ENCODE measurements at regions not wholly inside any gene's neighbourhood (a gene's known extent, or its start where the extent isn't known, plus 50 kb on each side); places are given as distances from the start of the nearest gene placed in this dataset.

- Histone ChIP-seq H3K27me3 (ENCODE audit: control insufficient read depth in 2 of 2, insufficient read depth in 2 of 2, low read length in 2 of 2) (no peaks in the 10 kb centered on the region), H3K4me3 (no peak overlapping the region), H3K79me2 (ENCODE audit: control insufficient read depth, insufficient read depth, low read length) (no peaks in the 10 kb centered on the region), H3K9me1 (ENCODE audit: control insufficient read depth, insufficient read depth, low read length) (no peaks in the 10 kb centered on the region), H3K36me3 (ENCODE audit: control insufficient read depth, insufficient read depth, low read length) (no peaks in the 10 kb centered on the region), H3K27ac (ENCODE audit: extremely low read depth, low read depth, low read length) (no peak overlapping the region), H2AFZ (ENCODE audit: low read depth, low read length) (no peak overlapping the region), H3K9me3 (replicated peaks; ENCODE audit: control insufficient read depth, insufficient read depth, low read depth, low read length) (no peaks in the 10 kb centered on the region), H3K4me1 (replicated peaks in 1 of 2; ENCODE audit: control insufficient read depth in 2 of 2, insufficient read depth in 2 of 2, low read length in 2 of 2) (no peaks in the 10 kb centered on the region), H4K20me1 (replicated peaks; ENCODE audit: control insufficient read depth, insufficient read depth, low read length) (no peaks in the 10 kb centered on the region), H3K4me2 (ENCODE audit: insufficient read depth, low read length) (no peak overlapping the region), H3K9ac (ENCODE audit: insufficient read depth in 1 of 2, low read depth in 2 of 2, low read length in 2 of 2) (no peak overlapping the region)
- 0% methylated on average over 10 of the region's 13 CpGs for WGBS (ENCODE audit: insufficient coverage, low coverage, missing lambda C conversion rate)
- no peak for TF ChIP-seq ETV1 (tag; conservative IDR thresholded peaks at IDR 0.05; ENCODE audit: low read depth)
- TF ChIP-seq NCOA1 (IDR thresholded peaks at IDR 0.05; ENCODE audit: low read depth) = no peak
- TF ChIP-seq TCF7 (IDR thresholded peaks at IDR 0.05; ENCODE audit: borderline replicate concordance) = no peak
- TF ChIP-seq FOXM1 (IDR thresholded peaks at IDR 0.05; ENCODE audit: low read depth) = no peak
- no peak for TF ChIP-seq FOXM1 (CRISPR knock-in tag; IDR thresholded peaks at IDR 0.05; ENCODE audit: low read depth)
- no peak for TF ChIP-seq ZZZ3 (IDR thresholded peaks at IDR 0.05)
- no peak for TF ChIP-seq ZBED1 (IDR thresholded peaks at IDR 0.05)
- TF ChIP-seq PHF8 (IDR thresholded peaks at IDR 0.05; ENCODE audit: borderline replicate concordance, low read length) = no peak
- in situ Hi-C loops (cut with MboI) = no loop called here
- intact Hi-C loops (cut with micrococcal nuclease) = no loop called here
- CTCF ChIA-PET (ENCODE audit: low intra/inter-chr PET ratio) = no interaction called here
- ATAC-seq (no peak), FAIRE-seq (no peak), DNase-seq (ENCODE audit: extremely low read depth in 1 of 4, low spot score in 3 of 4) (no peak)
- BruUV-seq (replicated peaks) = no TSS peak
- POLR2A ChIA-PET = interaction anchor here (1.3 kb wide), 1 partner anchor 18 kb away, joined by 3 read pairs; no protein-coding TSS in a partner anchor
Measured at GRCh38 chr18:47512726-47513435, 261.4 kb upstream of the SKOR2 start.

Data from K562 (cell line).